ENCODE measurements at regions not wholly inside any gene's neighbourhood (a gene's known extent, or its start where the extent isn't known, plus 50 kb on each side); places are given as distances from the start of the nearest gene placed in this dataset.
"Not testable (repeated sequence)": the region's sequence is repeated elsewhere in the genome, so short reads cannot be mapped to it uniquely, and the experiment has no call there.

- H3K27ac ChIP-seq, result no peak overlapping the region
- TF ChIP-seq CTCF (conservative IDR thresholded peaks at IDR 0.05), result no peak
Measured at GRCh38 chr3:189419038-189419437, 212.2 kb upstream of the TP63 start.

DNA sequence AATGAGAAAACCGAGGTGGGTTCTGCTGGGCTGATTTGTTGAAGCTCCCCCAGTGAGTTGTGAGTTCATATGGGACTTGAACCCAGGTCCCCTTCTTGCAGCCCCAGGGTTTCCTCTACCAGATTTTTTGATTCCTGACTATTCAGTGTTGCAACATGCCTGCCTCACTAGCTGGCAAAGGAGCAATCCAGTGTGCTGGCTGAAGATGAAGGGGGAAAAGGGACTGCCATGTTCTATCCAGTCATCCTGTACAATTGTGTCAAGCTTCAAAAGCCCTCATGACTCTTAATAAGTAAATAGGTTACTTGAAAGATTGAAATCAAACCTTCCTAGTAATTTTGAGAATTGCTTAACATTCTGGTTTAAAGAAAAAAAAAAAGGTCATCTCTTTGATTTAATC, 211.5 kb upstream of the TP63 start:
- no peak overlapping the region for H3K27ac ChIP-seq
- TF ChIP-seq CTCF (conservative IDR thresholded peaks at IDR 0.05) (no peak), ZFX (IDR thresholded peaks at IDR 0.05) (no peak)

DNA sequence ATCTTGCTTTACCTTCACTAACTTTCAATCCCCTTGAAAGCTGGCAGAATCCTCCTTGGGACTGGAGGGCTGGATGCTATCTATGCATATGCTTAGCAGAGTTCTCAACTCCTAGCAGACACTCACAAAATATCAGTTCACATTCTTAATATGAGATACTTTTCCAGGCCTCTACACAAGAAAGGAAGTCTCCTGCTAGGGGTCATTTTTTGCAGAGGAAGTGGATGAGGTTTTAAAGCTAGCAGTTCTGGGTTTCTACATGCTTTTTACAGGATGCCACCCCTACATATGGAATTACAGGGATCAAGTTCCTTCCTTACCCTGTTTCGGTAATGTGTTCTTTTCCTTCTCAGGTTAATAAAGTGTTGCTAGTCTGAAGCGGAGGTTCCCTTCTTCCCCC, 206.3 kb upstream of the TP63 start:
- TF ChIP-seq ZFX (IDR thresholded peaks at IDR 0.05) (no peak), CTCF (conservative IDR thresholded peaks at IDR 0.05) (no peak)
- H3K27ac ChIP-seq, result no peak overlapping the region

DNA sequence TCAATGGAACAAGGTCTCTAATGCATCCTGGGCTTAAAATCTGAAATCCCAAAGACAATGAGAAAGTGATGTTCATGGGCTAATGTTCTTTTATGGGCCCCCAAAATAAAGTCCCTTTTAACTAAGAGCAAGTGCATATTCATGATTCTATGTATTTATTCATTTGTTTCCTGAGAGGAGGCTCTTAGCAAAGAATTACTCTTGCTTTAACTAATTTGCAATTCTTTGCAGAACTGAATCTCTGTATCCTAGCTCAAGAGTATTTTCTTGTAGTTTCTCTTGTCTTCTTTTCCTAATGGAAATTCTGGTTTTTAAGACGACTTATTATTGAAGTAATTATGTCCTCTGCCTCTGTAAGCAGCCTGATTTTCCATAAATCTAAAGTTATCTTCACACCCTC, 202.2 kb upstream of the TP63 start:
- H3K27ac ChIP-seq, result no peak overlapping the region
- no peak for TF ChIP-seq CTCF (conservative IDR thresholded peaks at IDR 0.05)
- no peak for TF ChIP-seq ZFX (IDR thresholded peaks at IDR 0.05)

- no peak for TF ChIP-seq ZFX (IDR thresholded peaks at IDR 0.05)
- TF ChIP-seq CTCF (conservative IDR thresholded peaks at IDR 0.05), result no peak
- H3K27ac ChIP-seq, result peak overlapping the region; percentile 44
Measured at GRCh38 chr3:189430166-189430565, 201.0 kb upstream of the TP63 start.

DNA sequence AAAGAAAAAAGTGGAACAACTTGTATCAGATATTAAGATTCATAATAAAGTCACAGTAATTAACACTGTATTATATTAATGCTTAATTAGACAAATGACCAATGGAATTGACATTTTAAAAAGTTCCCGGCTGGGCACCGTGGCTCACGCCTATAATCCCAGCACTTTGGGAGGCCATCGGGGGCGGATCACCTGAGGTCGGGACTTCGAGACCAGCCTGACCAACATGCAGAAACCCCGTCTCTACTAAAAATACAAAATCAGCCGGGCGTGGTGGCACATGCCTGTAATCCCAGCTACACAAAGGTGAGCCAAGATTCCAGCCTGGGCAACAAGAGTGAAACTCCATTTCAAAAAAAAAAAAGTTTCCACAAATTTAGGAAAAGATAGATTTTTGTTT, 188.9 kb upstream of the TP63 start:
- not testable (repeated sequence) for H3K27ac ChIP-seq

- H3K27ac ChIP-seq, result no peak overlapping the region
- TF ChIP-seq ZFX (IDR thresholded peaks at IDR 0.05), result no peak
- no peak for TF ChIP-seq CTCF (conservative IDR thresholded peaks at IDR 0.05)
Measured at GRCh38 chr3:189446959-189447560, 184.1 kb upstream of the TP63 start.

DNA sequence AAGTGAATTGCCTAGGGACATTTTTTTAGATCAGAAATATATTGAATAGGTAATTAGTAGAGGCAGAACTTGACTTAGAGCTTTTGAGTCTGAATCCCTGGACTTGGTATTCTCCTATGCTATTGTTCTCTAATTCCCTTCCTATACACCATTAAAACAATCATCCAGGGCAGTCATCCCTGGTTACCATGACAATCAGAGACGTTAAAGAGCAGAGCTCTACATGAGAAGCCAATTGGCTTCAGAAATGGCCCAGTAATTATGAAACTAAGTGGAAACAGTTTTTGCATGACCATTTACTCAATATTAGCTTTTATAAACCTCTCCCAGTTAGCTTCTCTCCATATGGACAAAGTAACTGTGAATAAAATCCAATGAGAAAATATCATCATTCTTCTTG, 182.1 kb upstream of the TP63 start:
- no peak for TF ChIP-seq ZFX (IDR thresholded peaks at IDR 0.05)
- no peak for TF ChIP-seq CTCF (conservative IDR thresholded peaks at IDR 0.05)
- H3K27ac ChIP-seq, result no peak overlapping the region

All from C4-2B (cell line).